WTC11 (cell line): ENCODE measurements at regions not wholly inside any gene's neighbourhood (a gene's known extent, or its start where the extent isn't known, plus 50 kb on each side); places are given as distances from the start of the nearest gene placed in this dataset.

Experiments
- ATAC-seq: fragments of 200-7000 bp; cut with Tn5 transposase; 2 replicates; pipeline ENCODE4 v1.10.0; 2021; ENCODE audit warnings: mild to moderate bottlenecking, moderate library complexity
- CTCF ChIA-PET: fragments of 300-600 bp; sonication (Branson Sonifier 250); formaldehyde crosslinking; loops from one replicate; lab custom pipeline; 2021; ENCODE audit warnings: antibody characterized with exemption; lab: Charles Lee
- POLR2A ChIA-PET: fragments of 350-600 bp; sonication (Branson Sonifier 250); formaldehyde crosslinking; loops from one replicate; lab custom pipeline; 2021; ENCODE audit warnings: antibody characterized with exemption; lab: Charles Lee
- DNase-seq: peaks from one replicate; pipeline ENCODE4 v3.0.0; 2021; ENCODE audit warnings: low spot score
- H3K27ac Mint-ChIP-seq: 2 replicates; pipeline ENCODE4 v1.8.0; 2021; ENCODE audit warnings: mixed read lengths
- H3K27me3 Mint-ChIP-seq: 2 replicates; pipeline ENCODE4 v1.8.0; 2021; ENCODE audit warnings: low read depth, mild to moderate bottlenecking, moderate library complexity, mixed read lengths
- H3K36me3 Mint-ChIP-seq: 2 replicates; pipeline ENCODE4 v1.8.0; 2021; ENCODE audit warnings: mixed read lengths
- H3K4me1 Mint-ChIP-seq: 2 replicates; pipeline ENCODE4 v1.8.0; 2022; ENCODE audit warnings: mixed read lengths
- H3K4me3 Mint-ChIP-seq: 2 replicates; pipeline ENCODE4 v1.8.0; 2021; ENCODE audit warnings: mild to moderate bottlenecking, moderate library complexity, mixed read lengths
- H3K9me3 Mint-ChIP-seq: 2 replicates; pipeline ENCODE4 v1.8.0; 2021; ENCODE audit warnings: mixed read lengths
- ATF6 ChIP-seq: sonication (generic); formaldehyde crosslinking; IDR thresholded peaks from 2 replicates; pipeline ENCODE4 v1.8.1; 2023; ENCODE audit warnings: mild to moderate bottlenecking, missing genetic modification reagents
- CTCF ChIP-seq: fragments of 200-600 bp; IDR thresholded peaks from 2 replicates; pipeline ENCODE4 v1.8.0; 2022; ENCODE audit warnings: antibody characterized with exemption
- E2F5 ChIP-seq: sonication (generic); formaldehyde crosslinking; IDR thresholded peaks from 2 replicates; pipeline ENCODE4 v1.8.1; 2022; ENCODE audit warnings: mild to moderate bottlenecking, moderate library complexity, missing genetic modification reagents
- EMX1 ChIP-seq: fragments of 250-450 bp; sonication (Bioruptor Pico); IDR thresholded peaks from 2 replicates; pipeline ENCODE4 v1.8.0; 2021; ENCODE audit warnings: mild to moderate bottlenecking
- FOXK1 ChIP-seq: sonication (generic); formaldehyde crosslinking; IDR thresholded peaks from 2 replicates; pipeline ENCODE4 v1.8.0; 2022; ENCODE audit warnings: mild to moderate bottlenecking, moderate library complexity, missing genetic modification reagents
- HMGXB4 ChIP-seq: sonication (generic); formaldehyde crosslinking; IDR thresholded peaks from 2 replicates; pipeline ENCODE4 v1.8.1; 2023; ENCODE audit warnings: mild to moderate bottlenecking, moderate library complexity, missing genetic modification reagents
- IRF2 ChIP-seq: sonication (generic); formaldehyde crosslinking; IDR thresholded peaks from 2 replicates; pipeline ENCODE4 v1.8.0; 2022; ENCODE audit warnings: low read depth, missing genetic modification reagents, borderline replicate concordance
- NR3C1 ChIP-seq: sonication (generic); formaldehyde crosslinking; conservative IDR thresholded peaks from 2 replicates; pipeline ENCODE4 v1.8.1; 2023; ENCODE audit warnings: low read depth, mild to moderate bottlenecking, missing genetic modification reagents
- RELA ChIP-seq: sonication (generic); formaldehyde crosslinking; IDR thresholded peaks from 2 replicates; pipeline ENCODE4 v1.8.1; 2022; ENCODE audit warnings: missing genetic modification reagents, mild to moderate bottlenecking, borderline replicate concordance
- SMAD4 ChIP-seq: sonication (generic); formaldehyde crosslinking; IDR thresholded peaks from 2 replicates; pipeline ENCODE4 v1.8.0; 2022; ENCODE audit warnings: mild to moderate bottlenecking, missing genetic modification reagents
- SP1 ChIP-seq: sonication (generic); formaldehyde crosslinking; conservative IDR thresholded peaks from 2 replicates; pipeline ENCODE4 v1.8.1; 2022; ENCODE audit warnings: missing genetic modification reagents
- STAT6 ChIP-seq: sonication (generic); formaldehyde crosslinking; conservative IDR thresholded peaks from 2 replicates; pipeline ENCODE4 v1.8.1; 2023; ENCODE audit warnings: mild to moderate bottlenecking, low read depth, missing genetic modification reagents, moderate library complexity
- TCF7 ChIP-seq: sonication (generic); formaldehyde crosslinking; IDR thresholded peaks from 2 replicates; pipeline ENCODE4 v1.8.0; 2022; ENCODE audit warnings: mild to moderate bottlenecking, low read depth, missing genetic modification reagents, moderate library complexity
- USF2 ChIP-seq: sonication (generic); formaldehyde crosslinking; IDR thresholded peaks from 2 replicates; pipeline ENCODE4 v1.8.1; 2023; ENCODE audit warnings: mild to moderate bottlenecking, missing genetic modification reagents, moderate library complexity
- ZBTB43 ChIP-seq: sonication (generic); formaldehyde crosslinking; IDR thresholded peaks from 2 replicates; pipeline ENCODE4 v1.8.1; 2023; ENCODE audit warnings: mild to moderate bottlenecking, missing genetic modification reagents
- ZNF232 ChIP-seq: sonication (generic); formaldehyde crosslinking; IDR thresholded peaks from 2 replicates; pipeline ENCODE4 v1.8.0; 2022; ENCODE audit warnings: mild to moderate bottlenecking, missing genetic modification reagents
- ZNF317 ChIP-seq: sonication (generic); formaldehyde crosslinking; IDR thresholded peaks from 2 replicates; pipeline ENCODE4 v1.8.1; 2023; ENCODE audit warnings: low read depth, mild to moderate bottlenecking, moderate library complexity, missing genetic modification reagents, borderline replicate concordance
- ZNF423 ChIP-seq: fragments of 250-450 bp; sonication (Bioruptor Pico); IDR thresholded peaks from 2 replicates; pipeline ENCODE4 v2.1.2; 2022; ENCODE audit warnings: mild to moderate bottlenecking, moderate library complexity

GRCh38 chr12:34333337-34333736 is 311.0 kb downstream of the ALG10 start:
- ATAC-seq: no peak
- H3K4me3 Mint-ChIP-seq: no peak overlapping the region

GRCh38 chr12:34334538-34334937 is 312.2 kb downstream of the ALG10 start:
- ChIA-PET POLR2A (no interaction called here), CTCF (no interaction called here)
- H3K36me3 Mint-ChIP-seq: peaks cover 64% of the 10 kb centered on the region
- no peak overlapping the region for H3K4me3 Mint-ChIP-seq
- no peak for ATAC-seq
- H3K9me3 Mint-ChIP-seq: peaks cover 26% of the 10 kb centered on the region
- DNase-seq: no peak
- H3K27me3 Mint-ChIP-seq: peaks cover 10% of the 10 kb centered on the region; the same call in 1 of the 2 replicates
- no peaks in the 10 kb centered on the region for H3K4me1 Mint-ChIP-seq
- H3K27ac Mint-ChIP-seq: no peak overlapping the region
- TF ChIP-seq ZNF232 (CRISPR knock-in tag): no peak
- no peak for TF ChIP-seq STAT6 (CRISPR knock-in tag)
- no peak for TF ChIP-seq TCF7 (CRISPR knock-in tag)
- no peak for TF ChIP-seq NR3C1 (CRISPR knock-in tag)
- TF ChIP-seq IRF2 (CRISPR knock-in tag): no peak
- no peak for TF ChIP-seq HMGXB4
- no peak for TF ChIP-seq FOXK1

More at GRCh38 chr12:34333337-34333736, 311.0 kb downstream of the ALG10 start:
- Mint-ChIP-seq H3K27ac (no peak overlapping the region), H3K27me3 (peaks cover 15% of the 10 kb centered on the region; the same call in 1 of the 2 replicates)
- CTCF ChIA-PET: no interaction called here
- DNase-seq: no peak
- no peak for TF ChIP-seq ZNF423 (CRISPR knock-in tag)
- TF ChIP-seq SMAD4 (CRISPR knock-in tag): no peak
- TF ChIP-seq E2F5 (CRISPR knock-in tag): no peak
- no peak for TF ChIP-seq ZBTB43 (CRISPR knock-in tag)
- TF ChIP-seq ATF6: no peak
- TF ChIP-seq SP1 (CRISPR knock-in tag): no peak
- no peak for TF ChIP-seq ZNF317 (CRISPR knock-in tag)
- no peak for TF ChIP-seq USF2
- no peak for TF ChIP-seq NR3C1 (CRISPR knock-in tag)
- TF ChIP-seq FOXK1: no peak
- no peak for TF ChIP-seq RELA (CRISPR knock-in tag)
- no peak for TF ChIP-seq IRF2 (CRISPR knock-in tag)
- TF ChIP-seq EMX1 (CRISPR knock-in tag): no peak
- TF ChIP-seq CTCF: no peak
- TF ChIP-seq, all 79 proteins: peak for 0
- H3K4me1 Mint-ChIP-seq: no peaks in the 10 kb centered on the region
- peaks cover 37% of the 10 kb centered on the region for H3K9me3 Mint-ChIP-seq
- POLR2A ChIA-PET: no interaction called here
- H3K36me3 Mint-ChIP-seq: peaks cover 71% of the 10 kb centered on the region
